ENCODE measurements at regions not wholly inside any gene's neighbourhood (a gene's known extent, or its start where the extent isn't known, plus 50 kb on each side); places are given as distances from the start of the nearest gene placed in this dataset.

DNA sequence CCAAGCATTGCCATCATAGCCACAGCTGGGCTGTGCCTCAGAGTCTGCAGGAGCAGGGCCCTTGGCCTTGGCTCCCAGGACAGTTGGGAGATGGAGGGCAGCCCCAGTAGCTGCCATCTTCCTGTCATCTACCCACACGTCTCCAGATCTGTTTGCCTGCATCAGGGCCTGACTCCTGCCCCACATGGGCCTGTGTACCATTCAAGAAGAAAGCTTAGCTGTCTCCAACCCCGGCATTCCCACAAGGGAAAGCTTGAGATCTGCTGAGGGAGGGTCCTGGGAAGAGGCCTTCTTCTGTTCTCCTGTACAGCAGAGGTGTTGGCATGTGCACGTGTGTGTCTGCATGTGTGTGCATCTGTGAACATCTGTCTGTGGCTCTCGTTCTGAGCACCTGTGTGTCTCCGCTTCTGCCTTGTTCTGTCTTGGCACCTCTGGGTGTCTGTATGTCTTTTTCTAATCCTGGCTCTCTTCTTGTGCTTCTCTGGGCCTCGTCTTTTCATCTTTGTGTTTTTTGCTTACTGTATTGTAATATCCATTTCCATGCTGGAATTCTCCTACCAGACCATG, 122.2 kb downstream of the MRM1 start:
- ATAC-seq (replicated peaks) (no peak), DNase-seq (no peak)
- peak overlapping the region; percentile 67 to 82 for H3K4me3 Mint-ChIP-seq
- H3K9me3 Mint-ChIP-seq, result no peaks in the 10 kb centered on the region
- peaks cover 13% of the 10 kb centered on the region for H3K36me3 Mint-ChIP-seq (ENCODE audit: insufficient read depth)
- peaks cover 5% of the 10 kb centered on the region in 2 donors for H3K27me3 Mint-ChIP-seq
- H3K27ac Mint-ChIP-seq, result peak overlapping the region; percentile 85 to 93
- H3K4me1 Mint-ChIP-seq (ENCODE audit: low read depth in 2 of 2), result peaks cover 45 to 56% of the 10 kb centered on the region in 2 donors

DNA sequence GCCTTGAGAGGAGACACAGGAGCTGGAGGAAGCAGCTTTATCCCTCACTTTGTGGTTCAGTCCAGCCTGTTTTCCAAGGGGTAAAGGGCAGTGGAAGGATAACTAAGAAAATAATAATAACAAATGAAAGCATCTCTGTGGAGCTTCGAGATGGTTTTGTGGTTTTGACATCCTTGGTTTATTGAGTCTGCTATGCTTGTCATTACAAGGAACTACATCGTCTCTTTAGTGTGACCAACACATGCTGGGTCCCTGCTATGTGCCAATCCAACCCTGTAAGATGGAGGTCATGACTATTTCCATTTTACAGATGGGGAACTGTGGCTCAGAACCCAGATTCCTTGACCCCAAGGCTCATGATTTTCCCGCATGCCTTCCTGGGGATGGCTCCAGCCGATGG, 124.8 kb downstream of the MRM1 start:
- H3K27ac Mint-ChIP-seq, result peak overlapping the region; percentile 80 to 89
- ATAC-seq (replicated peaks) (peak; percentile 19), DNase-seq (no peak)
- no peaks in the 10 kb centered on the region for H3K9me3 Mint-ChIP-seq
- H3K27me3 Mint-ChIP-seq, result peaks cover 16 to 29% of the 10 kb centered on the region in 2 donors
- peaks cover 10% of the 10 kb centered on the region for H3K36me3 Mint-ChIP-seq (ENCODE audit: insufficient read depth)
- H3K4me1 Mint-ChIP-seq (ENCODE audit: low read depth in 2 of 2), result peaks cover 45 to 59% of the 10 kb centered on the region in 2 donors
- H3K4me3 Mint-ChIP-seq, result peak overlapping the region; percentile 15 to 35

- Mint-ChIP-seq H3K27ac (peak overlapping the region; percentile 80 to 89), H3K9me3 (no peaks in the 10 kb centered on the region), H3K4me1 (ENCODE audit: low read depth in 2 of 2) (peaks cover 37 to 54% of the 10 kb centered on the region in 2 donors), H3K27me3 (peaks cover 25 to 37% of the 10 kb centered on the region in 2 donors), H3K36me3 (ENCODE audit: insufficient read depth) (peaks cover 10% of the 10 kb centered on the region), H3K4me3 (no peak overlapping the region)
- DNase-seq (no peak), ATAC-seq (replicated peaks) (no peak)
Measured at GRCh38 chr17:36727052-36727451, 125.7 kb downstream of the MRM1 start.

GRCh38 chr17:36727577-36727976, 126.2 kb downstream of the MRM1 start:
- ATAC-seq (replicated peaks), result no peak
- H3K36me3 Mint-ChIP-seq (ENCODE audit: insufficient read depth), result peaks cover 7% of the 10 kb centered on the region

DNA sequence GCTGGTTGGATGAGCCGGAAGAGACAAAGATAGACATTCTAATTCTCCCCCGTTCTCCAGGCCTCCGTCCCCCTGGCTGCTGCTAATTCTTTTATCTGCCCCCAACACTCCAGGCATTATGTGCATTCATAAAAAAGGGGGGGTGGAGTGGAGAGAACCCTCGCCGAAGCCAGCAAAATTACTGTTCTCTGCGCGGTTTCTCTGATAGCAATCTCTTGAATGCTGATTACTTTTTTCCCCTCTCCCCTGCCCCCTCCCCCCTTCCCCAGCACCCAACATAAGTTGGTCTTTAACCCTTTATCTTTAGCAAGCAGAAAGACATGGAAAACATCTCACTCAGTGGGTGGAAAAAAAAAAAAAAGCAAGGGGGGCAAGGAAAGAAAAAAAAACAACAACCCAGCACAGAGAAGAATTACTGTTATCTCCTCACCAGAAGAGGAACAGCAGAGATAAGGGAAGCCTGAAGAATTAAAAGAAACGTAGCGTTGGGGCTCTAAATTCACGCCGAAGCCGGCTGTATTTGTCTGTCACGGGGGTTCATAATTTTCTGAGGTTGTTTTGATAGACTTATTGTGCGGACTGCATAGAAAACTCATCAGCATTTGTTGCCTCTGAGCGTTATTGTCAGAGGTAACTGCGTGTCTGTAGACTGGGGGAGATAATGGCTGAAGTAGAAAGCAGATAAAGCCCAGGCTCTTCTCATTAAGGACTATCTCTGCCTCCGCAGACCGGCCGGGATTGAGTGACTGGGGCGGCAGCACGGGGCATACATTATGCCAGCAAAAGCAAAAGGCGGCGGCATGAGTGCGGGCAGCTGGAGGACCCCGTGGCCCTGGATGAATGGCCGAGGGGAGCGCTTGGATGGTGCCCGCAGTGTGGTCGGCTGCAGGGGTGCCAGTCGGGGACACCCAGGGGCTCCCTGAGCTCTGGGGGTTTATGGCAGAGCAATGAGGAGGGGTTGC, 126.9 kb downstream of the MRM1 start:
- no peak overlapping the region for H3K27ac Mint-ChIP-seq
- H3K9me3 Mint-ChIP-seq, result no peaks in the 10 kb centered on the region
- H3K4me1 Mint-ChIP-seq (ENCODE audit: low read depth in 2 of 2), result peaks cover 30 to 44% of the 10 kb centered on the region in 2 donors
- no peak for ATAC-seq (replicated peaks)
- DNase-seq, result no peak
- peaks cover 37 to 50% of the 10 kb centered on the region in 2 donors for H3K27me3 Mint-ChIP-seq
- peaks cover 3% of the 10 kb centered on the region for H3K36me3 Mint-ChIP-seq (ENCODE audit: insufficient read depth)
- H3K4me3 Mint-ChIP-seq, result peak overlapping the region; percentile 9 to 18

More at GRCh38 chr17:36727577-36727976, 126.2 kb downstream of the MRM1 start:
- peaks cover 34 to 51% of the 10 kb centered on the region in 2 donors for H3K4me1 Mint-ChIP-seq (ENCODE audit: low read depth in 2 of 2)
- H3K9me3 Mint-ChIP-seq, result no peaks in the 10 kb centered on the region
- DNase-seq, result no peak
- no peak overlapping the region for H3K4me3 Mint-ChIP-seq
- H3K27me3 Mint-ChIP-seq, result peaks cover 30 to 42% of the 10 kb centered on the region in 2 donors
- H3K27ac Mint-ChIP-seq, result peak overlapping the region; percentile 80 to 89

DNA sequence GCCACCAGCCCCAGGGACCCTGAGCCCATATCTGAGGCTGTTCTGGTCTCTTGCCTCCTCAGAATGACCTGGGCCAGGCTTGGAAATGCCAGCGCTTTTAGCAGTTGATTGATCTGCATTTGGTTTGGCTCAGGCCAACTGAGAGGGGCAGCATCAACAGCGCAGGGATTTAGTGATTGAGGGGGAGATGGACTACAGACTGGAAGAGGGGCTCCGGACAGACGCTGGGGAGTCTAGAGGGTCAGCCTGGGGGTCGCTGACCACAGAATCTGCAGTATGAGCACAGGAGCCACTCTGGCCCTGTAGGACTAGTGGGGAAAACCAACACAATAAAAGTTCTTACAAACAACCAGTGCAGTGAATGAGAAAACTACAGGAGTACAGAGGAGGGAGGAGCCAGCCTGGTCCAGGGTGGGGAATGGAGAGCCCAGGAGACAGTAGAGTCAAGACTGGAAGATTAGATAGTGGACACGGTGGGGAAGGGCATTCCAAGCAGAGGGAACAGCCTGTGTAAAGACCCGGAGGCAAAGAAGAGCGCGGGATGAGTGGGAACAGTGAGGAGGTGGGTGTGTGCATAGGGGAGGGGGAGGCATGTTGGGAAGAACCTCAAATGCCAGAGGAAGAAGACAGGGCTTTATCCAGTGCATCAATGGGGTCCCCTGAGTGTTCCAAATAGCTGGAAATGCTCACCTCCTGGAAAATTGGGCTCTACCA, 128.9 kb downstream of the MRM1 start:
- H3K4me3 Mint-ChIP-seq, result no peak overlapping the region
- ATAC-seq (replicated peaks) (no peak), DNase-seq (no peak)
- H3K9me3 Mint-ChIP-seq, result no peaks in the 10 kb centered on the region
- peaks cover 20 to 29% of the 10 kb centered on the region in 2 donors for H3K4me1 Mint-ChIP-seq (ENCODE audit: low read depth in 2 of 2)
- peaks cover 49 to 59% of the 10 kb centered on the region in 2 donors for H3K27me3 Mint-ChIP-seq
- H3K27ac Mint-ChIP-seq, result no peak overlapping the region
- peaks cover 3% of the 10 kb centered on the region for H3K36me3 Mint-ChIP-seq (ENCODE audit: insufficient read depth)

- Mint-ChIP-seq H3K4me3 (no peak overlapping the region), H3K27me3 (peaks cover 56 to 66% of the 10 kb centered on the region in 2 donors), H3K27ac (no peak overlapping the region), H3K36me3 (ENCODE audit: insufficient read depth) (peaks cover 5% of the 10 kb centered on the region), H3K9me3 (no peaks in the 10 kb centered on the region), H3K4me1 (ENCODE audit: low read depth in 2 of 2) (peaks cover 13 to 25% of the 10 kb centered on the region in 2 donors)
- DNase-seq (no peak), ATAC-seq (replicated peaks) (no peak)
Measured at GRCh38 chr17:36730857-36731490, 129.6 kb downstream of the MRM1 start.

DNA sequence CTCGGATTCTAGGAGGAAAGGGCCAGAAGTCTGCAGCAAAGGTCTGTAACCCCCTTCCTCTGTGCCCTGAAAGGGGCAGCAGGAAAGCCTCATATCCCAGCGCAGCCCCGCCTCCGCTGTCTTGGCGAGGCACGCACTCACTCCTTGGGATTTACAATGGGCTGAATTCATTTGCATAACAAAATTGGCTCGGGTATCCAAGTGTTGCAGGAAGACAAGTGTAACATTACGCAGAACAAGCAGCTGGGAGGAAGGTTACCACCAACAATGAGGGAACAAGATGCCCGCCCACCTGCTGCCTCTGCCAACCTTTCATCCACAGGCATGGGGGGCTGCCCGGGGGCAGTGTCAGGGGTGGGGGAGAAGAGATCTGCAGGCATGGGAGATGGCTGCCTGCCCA, 130.4 kb downstream of the MRM1 start:
- no peak for DNase-seq
- Mint-ChIP-seq H3K27me3 (peaks cover 64 to 70% of the 10 kb centered on the region in 2 donors), H3K4me1 (ENCODE audit: low read depth in 2 of 2) (peaks cover 6 to 17% of the 10 kb centered on the region in 2 donors), H3K36me3 (ENCODE audit: insufficient read depth) (peaks cover 2% of the 10 kb centered on the region), H3K4me3 (no peak overlapping the region), H3K27ac (no peak overlapping the region), H3K9me3 (no peaks in the 10 kb centered on the region)
- ATAC-seq (replicated peaks), result no peak

DNA sequence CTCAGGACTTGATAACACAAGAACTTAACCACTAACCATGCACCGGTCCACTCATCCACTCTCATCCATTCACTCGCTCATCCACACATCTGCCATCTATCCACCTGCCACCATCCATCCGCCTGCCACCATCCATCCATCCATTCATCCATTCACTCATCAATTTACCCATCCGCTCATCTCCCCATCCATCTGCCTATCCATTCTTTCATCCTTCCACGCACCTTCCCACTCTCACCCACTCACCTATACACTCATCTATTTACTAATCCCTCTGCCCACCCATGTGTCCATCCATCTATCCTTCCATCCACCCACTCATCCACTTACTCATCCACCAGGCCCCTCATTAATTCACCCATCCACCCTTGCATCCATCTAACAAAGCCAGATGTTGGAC, 131.0 kb downstream of the MRM1 start:
- no peak overlapping the region for H3K27ac Mint-ChIP-seq
- ATAC-seq (replicated peaks) (no peak), DNase-seq (no peak)
- H3K4me1 Mint-ChIP-seq (ENCODE audit: low read depth in 2 of 2), result peaks cover 6 to 13% of the 10 kb centered on the region in 2 donors
- H3K36me3 Mint-ChIP-seq (ENCODE audit: insufficient read depth), result peaks cover 2% of the 10 kb centered on the region
- H3K27me3 Mint-ChIP-seq, result peaks cover 64 to 70% of the 10 kb centered on the region in 2 donors
- H3K4me3 Mint-ChIP-seq, result no peak overlapping the region
- H3K9me3 Mint-ChIP-seq, result no peaks in the 10 kb centered on the region

- Mint-ChIP-seq H3K36me3 (ENCODE audit: insufficient read depth) (peaks cover 2% of the 10 kb centered on the region), H3K27ac (no peak overlapping the region), H3K4me3 (no peak overlapping the region), H3K9me3 (no peaks in the 10 kb centered on the region), H3K27me3 (peaks cover 39 to 54% of the 10 kb centered on the region in 2 donors), H3K4me1 (ENCODE audit: low read depth in 2 of 2) (no peaks in the 10 kb centered on the region)
- ATAC-seq (replicated peaks), result no peak
- no peak for DNase-seq
Measured at GRCh38 chr17:36736201-36737156, 135.1 kb downstream of the MRM1 start.

DNA sequence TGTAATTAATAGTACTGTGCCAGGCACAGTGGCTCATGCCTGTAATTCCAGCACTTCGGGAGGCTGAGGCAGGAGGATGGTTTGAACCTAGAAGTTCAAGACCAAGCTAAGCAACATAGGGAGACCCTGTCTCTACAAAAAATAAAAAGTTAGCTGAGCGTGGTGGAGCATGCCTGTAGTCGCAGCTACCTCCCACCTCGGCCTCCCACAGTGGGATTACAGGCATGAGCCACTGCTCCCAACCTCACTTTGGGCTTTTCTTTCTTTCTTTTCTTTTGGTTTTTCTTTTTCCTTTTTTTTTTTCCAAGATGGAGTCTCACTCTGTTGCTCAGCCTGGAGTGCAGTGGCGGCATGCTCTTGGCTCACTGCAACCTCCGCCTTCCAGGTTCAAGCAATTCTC, 137.8 kb downstream of the MRM1 start:
- Mint-ChIP-seq H3K27ac (no peak overlapping the region), H3K4me1 (ENCODE audit: low read depth in 2 of 2) (no peaks in the 10 kb centered on the region), H3K36me3 (ENCODE audit: insufficient read depth) (peaks cover 2% of the 10 kb centered on the region), H3K4me3 (no peak overlapping the region), H3K27me3 (peaks cover 19 to 36% of the 10 kb centered on the region in 2 donors), H3K9me3 (no peaks in the 10 kb centered on the region)
- ATAC-seq (replicated peaks) (no peak), DNase-seq (no peak)

GRCh38 chr17:36740157-36740556, 138.8 kb downstream of the MRM1 start:
- H3K27ac Mint-ChIP-seq, result no peak overlapping the region
- no peak overlapping the region for H3K4me3 Mint-ChIP-seq
- H3K4me1 Mint-ChIP-seq (ENCODE audit: low read depth in 2 of 2), result no peaks in the 10 kb centered on the region
- no peaks in the 10 kb centered on the region for H3K9me3 Mint-ChIP-seq
- DNase-seq (no peak), ATAC-seq (replicated peaks) (no peak)
- H3K27me3 Mint-ChIP-seq, result peaks cover 13 to 30% of the 10 kb centered on the region in 2 donors
- H3K36me3 Mint-ChIP-seq (ENCODE audit: insufficient read depth), result peaks cover 2% of the 10 kb centered on the region
